ENCODE measurements at regions not wholly inside any gene's neighbourhood (a gene's known extent, or its start where the extent isn't known, plus 50 kb on each side); places are given as distances from the start of the nearest gene placed in this dataset.
"Not testable (repeated sequence)": the region's sequence is repeated elsewhere in the genome, so short reads cannot be mapped to it uniquely, and the experiment has no call there.

DNA sequence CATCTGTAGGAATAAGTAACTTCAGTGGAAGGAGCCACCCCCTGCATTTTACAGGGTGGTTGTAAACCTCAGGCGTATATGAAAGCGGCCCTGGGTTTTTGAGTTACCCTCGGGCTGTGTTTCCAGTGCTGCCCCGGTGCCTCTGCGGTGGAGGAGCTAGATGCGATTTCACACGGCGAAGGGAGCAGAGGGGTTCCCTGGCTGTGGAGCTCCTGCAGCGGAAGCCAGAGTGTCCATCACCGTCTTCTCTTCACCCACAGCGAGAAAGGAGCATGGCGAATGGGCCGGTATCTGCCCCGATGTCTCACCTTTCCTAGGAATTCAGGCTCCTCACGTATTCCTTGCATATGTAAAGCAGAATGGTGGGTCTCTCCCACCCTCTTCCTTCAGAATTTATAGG is 253.6 kb downstream of the THBS2 start:
- DNase-seq = no peak

DNA sequence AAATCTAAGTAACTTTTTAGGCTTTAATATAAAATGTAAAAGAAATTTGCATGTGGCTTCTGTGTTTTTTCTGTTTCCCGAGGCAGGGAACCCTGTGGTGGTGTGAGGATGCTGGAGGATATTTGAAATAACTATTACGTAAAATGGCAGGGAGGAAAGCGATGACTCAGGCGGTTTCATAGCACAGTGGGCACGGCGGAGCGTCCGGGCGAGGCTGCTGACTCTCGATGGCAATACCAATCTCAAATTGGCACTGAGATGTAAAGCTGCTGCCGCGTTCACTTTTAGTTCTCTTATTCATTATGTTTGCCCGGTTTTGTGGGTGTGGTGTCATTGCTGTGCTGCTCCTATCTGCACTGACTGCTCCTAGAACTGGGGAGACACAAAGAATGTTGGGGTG is 254.3 kb downstream of the THBS2 start:
- DNase-seq = no peak

DNA sequence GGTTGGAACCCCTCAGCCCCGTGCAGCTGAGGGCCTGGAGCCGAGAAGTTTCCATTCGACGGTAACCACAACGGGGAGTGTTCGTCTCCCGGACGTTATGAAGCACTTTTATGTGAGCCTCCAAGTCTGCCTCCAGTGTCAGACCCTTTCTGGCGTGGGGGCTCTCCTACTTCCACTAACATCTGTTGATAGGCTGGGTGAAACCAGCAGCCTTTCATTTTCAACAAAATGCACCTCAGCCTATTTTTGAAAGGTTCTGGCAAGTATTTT is 257.4 kb downstream of the THBS2 start:
- DNase-seq = no peak

DNA sequence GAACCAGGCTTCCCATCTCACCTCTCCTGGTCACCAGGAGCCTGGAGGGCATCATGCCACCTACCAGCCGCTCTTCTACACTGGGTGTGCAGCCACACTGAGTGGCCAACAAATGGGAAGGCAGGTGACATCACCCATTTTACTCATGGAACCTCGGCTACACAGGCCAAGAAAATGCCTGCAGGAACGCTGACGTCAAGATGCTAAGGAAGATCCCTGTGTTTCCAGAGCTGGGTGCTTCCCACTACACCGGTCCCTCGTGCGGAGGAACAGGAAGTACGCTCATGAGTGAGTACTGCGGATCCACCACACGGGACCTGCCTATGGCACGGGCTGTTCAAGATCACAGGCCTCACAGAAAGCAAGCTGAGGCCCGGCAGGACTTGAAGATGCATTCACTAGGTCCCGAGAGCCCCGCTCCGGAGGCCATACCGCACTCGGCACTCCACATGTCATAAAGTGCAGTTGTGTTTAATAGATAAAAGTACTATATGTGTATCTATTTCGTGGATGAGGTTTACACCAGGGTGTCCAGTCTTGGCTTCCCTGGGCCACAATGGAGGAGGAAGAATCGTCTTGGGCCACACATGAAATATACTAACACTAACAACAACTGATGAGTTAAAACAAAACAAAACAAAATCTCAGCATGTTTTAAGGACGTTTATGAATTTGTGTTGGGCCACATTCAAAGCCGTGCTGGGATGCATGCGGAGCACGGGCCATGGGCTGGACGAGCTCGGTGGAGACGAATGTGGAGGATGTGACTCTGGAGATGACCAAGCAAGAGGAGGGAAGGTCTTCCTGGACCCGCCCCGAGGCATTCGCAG is 257.9 kb downstream of the THBS2 start:
- no peak for DNase-seq

DNA sequence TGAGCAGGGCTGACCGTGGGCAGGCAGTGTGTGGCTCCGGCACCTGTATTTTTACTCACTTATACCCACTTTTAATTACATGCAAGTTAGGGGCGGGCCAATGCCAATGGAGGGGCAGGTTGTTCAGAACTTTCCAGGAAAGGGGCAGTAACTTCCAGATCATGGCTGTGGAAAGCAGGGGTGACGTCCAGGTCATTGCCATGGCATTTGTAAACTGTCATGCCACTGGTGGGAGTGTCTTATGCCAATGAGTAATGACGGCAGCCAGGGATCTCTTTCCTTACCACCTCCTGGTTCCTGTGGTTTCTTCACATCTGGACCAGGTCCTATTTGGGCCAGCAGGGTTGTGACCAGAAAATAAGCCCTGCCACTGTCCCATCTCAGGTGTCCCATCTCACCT is 258.7 kb downstream of the THBS2 start:
- DNase-seq = no peak

DNA sequence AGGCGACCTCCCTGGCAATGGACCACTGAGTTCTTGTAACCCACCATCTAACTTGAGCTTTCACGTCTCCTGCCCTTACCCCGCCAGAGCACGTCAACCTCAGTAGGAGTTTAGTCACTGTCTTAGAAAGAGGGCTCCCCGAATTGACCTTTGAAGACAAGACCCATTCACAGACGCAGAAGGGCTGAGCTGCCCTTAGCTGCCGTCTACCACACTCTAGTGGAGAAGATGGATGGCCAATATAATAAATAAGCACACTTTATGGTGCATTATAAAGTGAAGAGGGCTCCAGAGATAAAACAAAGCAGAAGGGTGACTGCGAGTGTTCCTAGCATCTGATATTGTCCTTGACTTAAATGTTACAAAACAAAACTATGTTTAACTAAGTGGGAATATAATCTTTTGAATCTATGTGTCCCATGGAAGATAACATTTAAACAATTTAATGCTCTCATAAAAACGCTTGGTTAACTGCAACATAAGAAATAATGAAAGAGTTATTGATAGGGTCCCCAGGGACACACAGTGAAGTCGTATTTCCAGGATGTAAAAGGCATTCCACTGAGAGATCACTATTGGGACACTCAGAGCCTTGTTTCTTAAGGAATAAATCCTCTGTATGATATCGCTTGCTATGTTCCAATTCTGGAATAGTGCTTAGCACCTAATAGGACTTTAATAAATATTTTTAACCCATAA is 261.1 kb downstream of the THBS2 start:
- no peak for DNase-seq

DNA sequence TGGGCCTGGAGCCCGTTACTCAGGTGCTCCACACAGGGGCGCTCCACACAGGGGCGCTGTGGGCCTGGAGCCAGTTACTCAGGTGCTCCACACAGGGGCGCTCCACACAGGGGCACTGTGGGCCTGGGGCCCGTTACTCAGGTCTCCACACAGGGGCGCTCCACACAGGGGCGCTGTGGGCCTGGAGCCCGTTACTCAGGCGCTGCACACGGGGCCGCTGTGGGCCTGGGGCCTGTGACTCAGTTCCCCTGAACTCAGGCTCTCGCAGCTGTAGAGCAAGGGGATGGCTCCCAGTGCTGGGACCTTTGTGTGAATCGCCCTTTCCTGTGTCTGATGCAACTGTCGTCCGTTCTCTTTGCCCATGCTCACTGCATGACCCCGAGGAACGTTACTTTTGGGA is 262.0 kb downstream of the THBS2 start:
- not testable (repeated sequence) for DNase-seq

DNA sequence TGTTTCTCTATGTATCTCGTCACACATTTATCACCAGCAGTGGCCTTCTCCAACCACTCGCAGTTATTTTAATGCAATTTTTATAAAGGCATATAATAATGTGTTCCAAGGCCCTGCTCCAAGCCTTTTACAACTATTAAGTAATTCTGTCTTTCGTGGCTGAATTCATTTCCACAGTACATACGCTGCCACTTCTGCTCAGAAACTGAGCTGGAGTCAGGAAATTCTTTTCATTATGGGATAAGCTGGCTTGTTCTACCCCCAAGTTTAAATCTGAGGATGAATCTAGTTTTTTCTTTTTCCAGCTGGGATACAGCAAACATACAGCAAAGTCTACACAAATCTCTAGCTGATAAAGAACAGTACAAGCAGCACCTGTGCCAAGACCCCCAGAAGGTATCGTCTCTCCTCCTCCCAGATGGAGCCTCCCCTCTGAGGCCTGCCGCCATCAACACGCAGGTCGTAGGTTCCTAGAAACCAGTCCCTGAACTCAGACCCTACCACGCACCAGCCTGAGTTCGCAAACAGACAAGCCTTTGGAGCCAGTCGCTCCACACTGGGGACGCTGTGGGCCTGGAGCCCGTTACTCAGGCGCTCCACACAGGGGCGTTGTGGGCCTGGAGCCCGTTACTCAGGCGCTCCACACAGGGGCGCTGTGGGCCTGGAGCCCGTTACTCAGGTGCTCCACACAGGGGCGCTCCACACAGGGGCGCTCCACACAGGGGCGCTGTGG is 263.5 kb downstream of the THBS2 start:
- DNase-seq = no peak

DNA sequence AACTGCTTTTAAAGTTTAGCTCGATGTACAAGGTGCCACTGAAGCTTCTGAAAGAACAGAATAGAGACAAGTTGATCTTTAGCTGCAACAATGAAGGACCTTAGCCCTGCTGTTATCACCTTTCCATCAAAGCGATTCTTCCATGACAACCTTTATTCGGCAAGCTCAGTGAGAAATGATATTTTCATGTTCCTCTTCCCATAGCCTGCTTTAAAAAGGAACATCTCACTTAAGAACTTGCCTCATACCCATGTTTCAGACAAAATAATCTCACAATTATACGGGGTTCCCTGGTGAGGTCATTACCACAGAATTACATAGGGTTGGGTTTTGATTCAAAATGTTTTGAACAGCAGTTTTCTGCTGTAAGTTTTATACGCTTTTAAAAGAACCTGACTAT is 264.2 kb downstream of the THBS2 start:
- DNase-seq = no peak

DNA sequence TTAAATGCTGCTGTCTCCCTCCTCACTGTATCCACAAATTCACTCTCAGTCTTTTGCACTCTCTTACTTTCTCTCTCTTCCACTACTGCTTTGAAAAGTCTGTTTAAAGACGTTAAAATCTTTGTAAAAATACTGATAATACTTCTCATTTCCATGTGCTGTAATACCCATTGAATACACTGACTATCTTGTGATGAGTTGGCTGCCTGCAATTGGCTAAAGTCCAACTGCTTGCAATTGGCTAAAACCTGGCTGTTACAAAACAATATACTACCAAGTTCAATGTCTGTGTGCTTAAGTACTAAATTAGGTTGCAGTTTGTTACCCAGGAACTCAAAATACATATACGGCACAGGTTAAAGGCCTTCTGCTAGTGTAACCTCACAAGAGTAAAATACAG is 264.8 kb downstream of the THBS2 start:
- DNase-seq = no peak

DNA sequence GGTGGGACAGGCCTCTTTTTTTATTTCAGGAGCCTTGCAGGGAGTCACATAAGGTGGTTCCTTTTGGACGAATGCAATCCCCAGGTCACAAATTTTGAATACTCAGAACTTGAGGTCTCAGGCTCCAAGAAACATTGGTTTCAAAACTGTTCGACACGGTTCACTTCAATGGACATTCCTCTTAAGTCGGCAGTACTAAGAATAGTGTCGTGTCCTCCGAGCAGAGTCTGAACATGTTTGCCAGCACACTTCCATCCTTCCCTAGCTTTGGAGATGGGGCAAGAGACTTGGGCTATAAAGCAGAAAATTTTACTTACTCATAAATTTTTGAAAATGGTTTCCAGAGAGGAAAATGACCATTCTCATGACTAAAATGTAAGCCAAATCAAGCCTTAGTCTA is 265.4 kb downstream of the THBS2 start:
- no peak for DNase-seq

DNA sequence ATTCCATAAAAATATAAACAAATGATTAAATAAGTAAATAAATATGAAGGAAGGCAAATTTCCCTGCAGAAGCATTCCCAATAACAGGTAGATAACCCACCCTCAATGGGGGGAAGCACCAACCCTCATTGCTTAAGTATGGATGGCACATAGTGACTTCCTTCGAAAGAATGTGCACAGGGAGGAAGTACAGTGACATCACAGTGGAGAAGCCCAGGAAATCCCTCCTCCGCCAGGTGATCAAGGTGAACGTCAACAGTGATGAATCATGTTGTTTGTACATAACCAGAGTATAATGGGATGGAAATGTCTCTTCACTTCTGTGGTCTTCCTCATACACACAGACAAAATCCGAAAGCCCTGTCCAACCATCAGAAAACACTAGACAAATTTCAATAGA is 267.9 kb downstream of the THBS2 start:
- DNase-seq = no peak

DNA sequence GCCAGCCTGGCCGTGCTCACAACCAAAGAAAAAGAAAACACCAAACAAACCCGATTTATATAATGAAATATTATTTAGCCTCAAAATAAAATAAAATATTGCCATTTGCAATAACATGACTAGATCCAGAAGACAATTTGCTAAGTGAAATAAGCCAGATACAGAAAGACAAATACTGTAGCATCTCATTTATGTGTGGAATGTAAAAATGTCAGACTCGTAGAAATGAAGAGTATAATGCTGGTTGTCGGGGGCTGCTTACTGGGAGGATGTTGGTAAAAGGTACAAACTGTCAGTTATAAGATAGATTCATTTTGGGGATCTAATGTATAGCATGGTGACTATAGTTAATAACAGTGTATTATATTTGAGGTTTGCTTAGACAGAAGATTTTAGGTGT is 269.7 kb downstream of the THBS2 start:
- no peak for DNase-seq

DNA sequence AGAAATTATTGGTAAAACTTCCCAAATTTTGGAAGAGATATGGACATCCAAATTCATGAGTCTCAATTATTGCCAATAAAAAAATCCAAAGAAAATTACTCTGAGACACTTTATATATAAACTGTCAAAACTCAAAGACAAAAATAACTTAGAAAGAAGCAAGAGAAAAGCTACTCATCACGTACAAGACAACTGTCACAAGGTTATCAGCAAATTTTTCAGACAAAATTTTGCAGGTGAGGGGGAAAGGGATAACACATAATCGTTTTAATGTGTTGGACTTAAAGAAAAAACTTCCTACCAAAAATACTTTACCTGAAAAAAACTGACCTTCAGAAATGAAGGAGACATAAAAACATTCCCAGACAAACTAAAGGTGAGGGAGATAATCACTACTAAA is 272.5 kb downstream of the THBS2 start:
- no peak for DNase-seq

DNA sequence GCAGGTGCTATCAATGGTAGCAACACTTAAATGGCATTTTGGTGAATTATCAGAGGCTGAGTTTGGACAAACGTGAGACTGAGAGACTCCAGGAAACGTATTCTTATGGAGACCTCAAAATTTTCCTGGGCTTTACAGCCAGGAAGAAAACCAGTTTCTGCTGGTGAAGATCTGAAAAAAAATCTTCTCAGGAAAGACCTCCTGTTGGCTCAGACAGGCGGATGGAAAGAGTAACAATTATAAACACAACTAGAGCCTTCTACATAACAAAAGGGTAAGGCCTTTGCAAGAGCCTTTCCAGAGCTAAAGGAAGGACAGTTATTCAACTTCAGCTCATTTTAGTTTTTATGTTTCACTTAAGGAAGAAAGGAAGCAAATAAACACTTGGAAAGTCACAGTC is 274.4 kb downstream of the THBS2 start:
- DNase-seq = no peak

DNA sequence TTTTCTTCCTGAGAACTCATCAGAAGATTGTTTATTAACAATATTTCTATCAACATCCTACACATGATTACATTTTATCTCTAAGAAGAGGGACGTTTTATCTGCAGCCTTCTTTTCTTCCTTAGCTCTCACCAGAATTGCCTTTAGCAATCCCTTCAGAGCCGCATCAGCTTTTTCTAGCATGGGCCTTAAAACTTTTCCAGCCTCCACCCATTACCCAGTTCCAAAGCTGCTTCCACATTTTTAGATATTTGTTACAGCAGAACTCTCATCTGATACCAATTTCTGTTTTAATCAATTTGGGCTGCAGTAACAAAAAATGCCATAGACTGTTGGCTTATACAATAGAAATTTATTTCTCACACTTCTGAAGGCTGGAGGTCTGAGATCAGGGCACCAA is 281.5 kb downstream of the THBS2 start:
- DNase-seq = no peak

DNA sequence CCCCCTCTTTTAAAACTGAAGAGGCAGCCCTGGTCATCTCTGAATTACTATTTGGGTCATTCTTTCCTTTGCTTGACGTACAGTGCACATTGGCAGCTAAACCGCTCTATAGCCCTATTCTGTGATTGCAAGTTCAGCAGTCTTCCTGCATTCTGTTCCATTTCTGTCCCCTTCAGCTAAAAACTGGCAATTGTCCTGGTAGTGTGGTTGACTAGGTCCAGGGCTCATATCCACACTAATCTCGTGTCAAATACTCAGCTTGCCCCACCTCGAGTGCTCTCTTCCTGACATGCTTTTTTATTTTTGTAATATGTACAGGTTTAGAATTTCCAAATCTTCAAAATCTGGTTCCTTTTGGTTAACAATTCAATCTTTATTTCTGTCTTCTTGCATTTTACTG is 282.1 kb downstream of the THBS2 start:
- DNase-seq = no peak

DNA sequence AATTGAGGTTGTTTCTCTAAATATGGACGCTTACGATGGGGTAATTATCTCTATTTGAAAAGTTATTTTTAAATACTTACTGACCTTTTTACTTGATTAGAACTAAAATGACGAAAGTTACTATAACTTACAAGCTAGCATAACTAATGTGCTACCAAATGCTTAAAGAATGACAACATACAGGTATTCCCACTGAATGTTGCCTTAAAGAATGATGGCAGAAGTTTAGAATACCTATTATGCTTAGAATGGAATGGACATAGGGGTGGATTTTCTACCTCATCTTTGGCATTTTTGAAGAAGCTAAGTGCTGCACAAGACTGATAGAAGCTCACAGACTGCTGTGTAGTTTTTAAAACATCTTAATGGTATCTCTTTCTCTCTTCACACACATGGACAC is 284.8 kb downstream of the THBS2 start:
- DNase-seq = no peak

DNA sequence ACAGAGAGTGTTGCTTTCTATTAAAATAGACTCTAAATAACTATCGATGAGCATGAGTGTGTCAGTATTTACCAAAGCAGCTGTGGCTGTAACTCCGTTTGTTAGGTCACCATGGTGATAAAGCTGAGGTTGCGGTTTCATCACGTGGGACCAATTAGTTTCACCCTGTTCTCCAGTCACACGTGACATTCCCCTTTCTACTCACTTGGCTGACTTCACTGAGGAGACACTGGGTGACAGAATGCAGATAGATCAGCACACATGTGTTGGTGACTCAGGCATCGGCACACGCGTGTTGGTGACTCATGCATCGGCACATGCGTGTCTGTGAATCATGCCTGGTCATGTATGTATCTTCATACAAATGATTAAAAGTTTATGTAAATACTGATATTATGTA is 285.4 kb downstream of the THBS2 start:
- DNase-seq = peak; percentile 66

DNA sequence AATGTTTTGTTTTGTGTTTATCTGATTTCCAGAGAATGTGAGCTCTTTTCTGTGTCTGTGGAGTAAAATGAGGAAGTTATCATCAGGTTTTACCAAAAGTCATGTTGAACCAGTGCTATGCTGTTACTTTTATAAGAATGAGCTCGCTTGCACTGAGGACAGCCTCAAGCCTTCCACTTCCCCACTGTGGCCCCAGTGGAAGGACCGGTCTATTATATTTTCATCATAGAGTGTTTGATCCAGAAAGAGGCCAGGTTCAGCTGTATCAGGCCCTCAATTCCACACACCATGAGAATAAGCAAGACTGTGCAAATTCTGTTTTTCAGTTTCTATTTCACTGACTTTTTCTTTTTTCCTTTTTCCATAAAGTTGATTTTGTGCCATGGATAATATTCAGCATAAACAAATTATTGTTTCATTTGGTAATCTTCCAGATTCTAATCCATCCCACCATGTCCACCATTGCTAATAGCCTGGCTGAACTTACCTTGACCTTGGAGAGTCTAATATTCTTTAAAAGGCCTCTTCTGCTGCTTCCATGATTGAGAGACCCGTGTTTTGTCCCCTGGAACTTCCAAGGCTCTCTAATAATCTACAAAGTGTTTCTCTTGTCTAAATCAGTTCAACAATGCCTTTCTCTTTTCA is 286.2 kb downstream of the THBS2 start:
- no peak for DNase-seq

DNA sequence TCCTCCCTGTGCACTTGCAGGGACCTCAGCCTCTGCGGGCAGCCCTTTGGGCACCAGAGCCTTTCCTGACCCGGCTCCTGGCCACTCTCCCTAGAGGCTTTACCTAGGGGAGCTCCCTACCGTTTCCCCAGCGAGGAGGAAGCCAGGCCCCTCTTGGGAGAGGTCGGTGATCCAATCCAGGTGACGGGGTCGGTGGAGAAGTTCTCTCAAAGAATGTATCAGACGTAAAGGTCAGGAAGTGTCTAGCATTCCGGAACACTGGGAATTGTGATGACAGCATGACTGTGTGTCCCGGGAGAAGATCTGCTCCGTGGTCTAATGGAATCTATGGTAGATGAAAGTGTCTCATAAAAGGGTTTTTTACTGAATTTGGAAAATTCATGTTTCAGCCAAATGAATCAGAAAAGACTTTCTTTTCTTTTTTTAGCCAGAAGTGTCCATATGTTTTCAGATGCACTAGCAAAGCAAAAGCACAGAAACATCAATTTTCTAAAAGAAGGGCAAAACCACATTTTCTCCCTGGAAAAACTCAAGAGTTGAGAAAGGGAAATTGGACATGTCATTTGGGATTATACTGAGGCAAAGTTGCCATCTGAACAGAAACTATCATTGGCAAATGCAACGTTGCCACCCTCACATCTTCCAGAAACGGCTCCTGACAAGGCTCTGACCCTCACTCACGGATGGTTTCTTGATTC is 289.4 kb downstream of the THBS2 start:
- no peak for DNase-seq

DNA sequence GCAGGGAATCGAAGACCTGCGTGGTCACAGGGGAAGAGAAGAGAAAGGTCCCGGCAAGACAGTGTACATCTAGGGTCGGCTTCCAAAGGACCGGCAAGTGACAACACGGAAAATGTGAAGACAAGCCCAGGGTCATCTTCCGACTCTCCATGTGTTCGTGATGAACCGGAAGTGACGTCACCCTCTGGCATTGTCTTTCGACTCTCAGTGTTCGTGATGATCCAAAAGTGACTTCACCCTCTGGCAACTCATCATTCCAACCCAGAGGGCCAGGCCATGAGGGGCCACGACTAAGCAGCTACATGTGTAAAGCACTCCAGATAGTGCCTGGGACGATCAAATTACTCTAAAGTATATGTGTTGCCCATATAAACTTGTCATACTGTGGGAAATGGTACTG is 290.8 kb downstream of the THBS2 start:
- DNase-seq = no peak

DNA sequence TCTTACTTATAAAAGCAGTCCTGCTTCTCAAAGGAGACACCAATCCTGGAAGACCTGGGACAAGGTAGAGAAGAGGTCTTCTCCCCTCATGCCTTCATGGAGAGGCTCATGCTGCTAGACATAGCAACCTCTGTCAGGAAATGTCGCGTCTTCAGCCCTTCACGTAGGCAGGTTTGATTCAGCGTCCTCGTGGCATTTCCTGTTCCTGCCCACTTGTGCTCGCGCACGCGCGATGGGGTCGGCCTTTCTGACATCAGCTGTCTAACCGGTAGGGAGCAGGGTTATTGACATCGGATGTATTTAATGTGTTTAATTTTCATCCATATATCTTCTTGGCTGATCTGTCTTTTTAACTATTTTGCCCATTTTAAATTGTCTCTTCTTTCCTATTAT is 292.4 kb downstream of the THBS2 start:
- DNase-seq = no peak

Measured in CD4-positive, alpha-beta T cell treated with Interleukin-4 for 4 hours (primary cell).